Caco-2 (cell line): ENCODE measurements at regions not wholly inside any gene's neighbourhood (a gene's known extent, or its start where the extent isn't known, plus 50 kb on each side); places are given as distances from the start of the nearest gene placed in this dataset.

ENCODE experiments used
- BruUV-seq: library from RNA; stranded (reverse); fragments of 400-500 nt; replicated peaks from 2 replicates; lab custom pipeline; 2021; lab: Mats Ljungman, UMichigan
- CTCF ChIA-PET: fragments of 300-600 bp; sonication (Branson Sonifier 250); formaldehyde crosslinking; loops from one replicate; lab custom pipeline; 2022; ENCODE audit warnings: antibody characterized with exemption; lab: Charles Lee
- POLR2A ChIA-PET: fragments of 300-600 bp; sonication (Branson Sonifier 250); formaldehyde crosslinking; loops from one replicate; lab custom pipeline; 2022; ENCODE audit warnings: antibody characterized with exemption; lab: Charles Lee
- DNase-seq, 2 experiments: peaks; one replicate each; pipeline versions ENCODE4 v3.0.0 to v3.0.0-alpha.2; 2020 to 2022
- H3K27me3 ChIP-seq: replicated peaks from 2 replicates; pipeline ENCODE4 v1.6.0; 2011; ENCODE audit warnings: low read length; ENCODE audit not compliant: control insufficient read depth, insufficient read depth
- H3K36me3 ChIP-seq: 2 replicates; pipeline ENCODE4 v1.5.1; 2011; ENCODE audit warnings: low read length; ENCODE audit not compliant: control insufficient read depth, insufficient read depth
- H3K4me1 ChIP-seq: fragments of 250-450 bp; sonication (Bioruptor Pico); 2 replicates; pipeline ENCODE4 v1.5.1; 2020; ENCODE audit warnings: mild to moderate bottlenecking
- H3K4me3 ChIP-seq: 2 replicates; pipeline ENCODE4 v1.5.1; 2011; ENCODE audit warnings: low read depth, mild to moderate bottlenecking, control low read depth, low read length
- H3K9me3 ChIP-seq: fragments of 250-450 bp; sonication (Bioruptor Pico); 2 replicates; pipeline ENCODE4 v1.5.1; 2020; ENCODE audit warnings: mild to moderate bottlenecking, moderate library complexity
- H3K27ac Mint-ChIP-seq: one replicate; pipeline ENCODE4 v1.8.0; 2022; ENCODE audit warnings: mixed read lengths; ENCODE audit not compliant: unreplicated experiment
- H3K27me3 Mint-ChIP-seq: one replicate; pipeline ENCODE4 v1.8.0; 2022; ENCODE audit warnings: mixed read lengths; ENCODE audit not compliant: insufficient read depth, unreplicated experiment
- H3K36me3 Mint-ChIP-seq: one replicate; pipeline ENCODE4 v1.8.0; 2022; ENCODE audit warnings: mild to moderate bottlenecking, mixed read lengths; ENCODE audit not compliant: insufficient read depth, unreplicated experiment
- H3K4me1 Mint-ChIP-seq: one replicate; pipeline ENCODE4 v1.8.0; 2022; ENCODE audit warnings: low read depth, mixed read lengths; ENCODE audit not compliant: unreplicated experiment
- H3K4me3 Mint-ChIP-seq: one replicate; pipeline ENCODE4 v1.8.0; 2022; ENCODE audit warnings: mild to moderate bottlenecking, moderate library complexity, mixed read lengths; ENCODE audit not compliant: unreplicated experiment
- H3K9me3 Mint-ChIP-seq: one replicate; pipeline ENCODE4 v1.8.0; 2022; ENCODE audit warnings: mixed read lengths; ENCODE audit not compliant: unreplicated experiment
- CTCF ChIP-seq, 2 experiments: fragments of 200-600 bp in 1 of 2; IDR thresholded peaks; 1 replicate in 1 of 2; 2 replicates in 1 of 2; pipeline versions ENCODE4 v1.5.1 to v1.8.0; 2011 to 2022; ENCODE audit warnings: antibody characterized with exemption in 1 of 2, control low read depth in 1 of 2, inconsistent platforms in 1 of 2, low read depth in 1 of 2, low read length in 1 of 2, mild to moderate bottlenecking in 1 of 2, moderate library complexity in 1 of 2; ENCODE audit not compliant: insufficient read depth in 1 of 2, severe bottlenecking in 1 of 2, unreplicated experiment in 1 of 2
- intact Hi-C: fragments of 100-400 bp; cut with micrococcal nuclease; formaldehyde crosslinking; loops from one replicate; pipeline ENCODE4 v1.10.0; 2022; ENCODE audit not compliant: unreplicated experiment

- ChIA-PET CTCF (no interaction called here), POLR2A (no interaction called here)
- Histone ChIP-seq H3K9me3 (no peaks in the 10 kb centered on the region), H3K4me1 (no peaks in the 10 kb centered on the region), H3K27me3 (no peaks in the 10 kb centered on the region), H3K4me3 (no peak overlapping the region), H3K36me3 (no peaks in the 10 kb centered on the region)
- intact Hi-C loops = no loop called here
- no peak for TF ChIP-seq CTCF (IDR thresholded peaks at IDR 0.05; ENCODE audit: insufficient read depth in 1 of 2, low read depth in 1 of 2, low read length in 1 of 2, severe bottlenecking in 1 of 2, unreplicated experiment in 1 of 2)
- no TSS peak for BruUV-seq
- no peaks in the 10 kb centered on the region for H3K4me1 Mint-ChIP-seq
- no peak for DNase-seq
- no peak overlapping the region for H3K27ac Mint-ChIP-seq
- no peaks in the 10 kb centered on the region for H3K9me3 Mint-ChIP-seq
- no peaks in the 10 kb centered on the region for H3K36me3 Mint-ChIP-seq
- H3K4me3 Mint-ChIP-seq = no peak overlapping the region
- no peaks in the 10 kb centered on the region for H3K27me3 Mint-ChIP-seq
Observed at GRCh38 chr13:89856512-89856911, 1491.0 kb upstream of the MIR17HG start.

GRCh38 chr13:89857502-89857901, 1490.0 kb upstream of the MIR17HG start:
- no peak overlapping the region for H3K27ac Mint-ChIP-seq
- H3K36me3 Mint-ChIP-seq = no peaks in the 10 kb centered on the region
- H3K36me3 ChIP-seq = no peaks in the 10 kb centered on the region
- no peaks in the 10 kb centered on the region for H3K9me3 ChIP-seq
- DNase-seq = no peak
- H3K4me3 Mint-ChIP-seq = no peak overlapping the region
- no peaks in the 10 kb centered on the region for H3K4me1 Mint-ChIP-seq
- TF ChIP-seq CTCF (IDR thresholded peaks at IDR 0.05; ENCODE audit: insufficient read depth in 1 of 2, low read depth in 1 of 2, low read length in 1 of 2, severe bottlenecking in 1 of 2, unreplicated experiment in 1 of 2) = no peak
- H3K27me3 Mint-ChIP-seq = no peaks in the 10 kb centered on the region
- POLR2A ChIA-PET = no interaction called here
- no peak overlapping the region for H3K4me3 ChIP-seq
- H3K4me1 ChIP-seq = no peaks in the 10 kb centered on the region
- CTCF ChIA-PET = no interaction called here
- no TSS peak for BruUV-seq
- intact Hi-C loops = no loop called here
- H3K9me3 Mint-ChIP-seq = no peaks in the 10 kb centered on the region
- H3K27me3 ChIP-seq = no peaks in the 10 kb centered on the region

GRCh38 chr13:89862011-89862690, 1485.3 kb upstream of the MIR17HG start:
- Histone ChIP-seq H3K27me3 (no peaks in the 10 kb centered on the region), H3K36me3 (no peaks in the 10 kb centered on the region), H3K4me1 (no peaks in the 10 kb centered on the region), H3K4me3 (no peak overlapping the region), H3K9me3 (no peaks in the 10 kb centered on the region)
- no TSS peak for BruUV-seq
- POLR2A ChIA-PET = no interaction called here
- Mint-ChIP-seq H3K9me3 (no peaks in the 10 kb centered on the region), H3K4me3 (no peak overlapping the region), H3K4me1 (no peaks in the 10 kb centered on the region), H3K27ac (no peak overlapping the region), H3K36me3 (no peaks in the 10 kb centered on the region), H3K27me3 (no peaks in the 10 kb centered on the region)
- no peak for TF ChIP-seq CTCF (IDR thresholded peaks at IDR 0.05; ENCODE audit: insufficient read depth in 1 of 2, low read depth in 1 of 2, low read length in 1 of 2, severe bottlenecking in 1 of 2, unreplicated experiment in 1 of 2)
- no peak for DNase-seq
- CTCF ChIA-PET = no interaction called here
- intact Hi-C loops = no loop called here
